Nephron (organoid): ENCODE measurements at regions not wholly inside any gene's neighbourhood (a gene's known extent, or its start where the extent isn't known, plus 50 kb on each side); places are given as distances from the start of the nearest gene placed in this dataset.

Experiments
- H3K27ac Mint-ChIP-seq, 3 experiments: 2 replicates each; pipeline ENCODE4 v1.8.0; 2020; ENCODE audit warnings: mixed read lengths in 3 of 3, mild to moderate bottlenecking in 2 of 3, moderate library complexity in 1 of 3
- H3K27me3 Mint-ChIP-seq: 2 replicates; pipeline ENCODE4 v1.8.0; 2021; ENCODE audit warnings: low read depth, mild to moderate bottlenecking, moderate library complexity, mixed read lengths
- H3K36me3 Mint-ChIP-seq: 2 replicates; pipeline ENCODE4 v1.8.0; 2020; ENCODE audit warnings: low read depth, mixed read lengths
- H3K4me1 Mint-ChIP-seq: 2 replicates; pipeline ENCODE4 v1.8.0; 2020; ENCODE audit warnings: mixed read lengths
- H3K4me3 Mint-ChIP-seq, 3 experiments: 2 replicates each; pipeline ENCODE4 v1.8.0; 2020; ENCODE audit warnings: mild to moderate bottlenecking in 3 of 3, mixed read lengths in 3 of 3, moderate library complexity in 2 of 3
- H3K9me3 Mint-ChIP-seq: 2 replicates; pipeline ENCODE4 v1.8.0; 2020; ENCODE audit warnings: mixed read lengths
- CTCF ChIP-seq, 3 experiments: fragments of 200-600 bp; sonication (generic); IDR thresholded peaks; one replicate each; pipeline ENCODE4 v1.5.0; 2021; ENCODE audit warnings: antibody characterized with exemption in 3 of 3; ENCODE audit not compliant: unreplicated experiment in 3 of 3

- no peaks in the 10 kb centered on the region for H3K9me3 Mint-ChIP-seq
- no peaks in the 10 kb centered on the region for H3K36me3 Mint-ChIP-seq
- peaks cover 25% of the 10 kb centered on the region for H3K27me3 Mint-ChIP-seq
- H3K27ac Mint-ChIP-seq: no peak overlapping the region
- no peaks in the 10 kb centered on the region for H3K4me1 Mint-ChIP-seq
- no peak for TF ChIP-seq CTCF (IDR thresholded peaks at IDR 0.05; ENCODE audit: unreplicated experiment in 3 of 3)
- no peak overlapping the region for H3K4me3 Mint-ChIP-seq
Measured at GRCh38 chr16:77488652-77489051, 53.8 kb upstream of the ADAMTS18 start.

GRCh38 chr16:77491091-77491490 is 56.3 kb upstream of the ADAMTS18 start:
- TF ChIP-seq CTCF (IDR thresholded peaks at IDR 0.05; ENCODE audit: unreplicated experiment in 3 of 3): no peak
- H3K9me3 Mint-ChIP-seq: no peaks in the 10 kb centered on the region
- H3K27ac Mint-ChIP-seq: no peak overlapping the region
- no peak overlapping the region for H3K4me3 Mint-ChIP-seq
- H3K4me1 Mint-ChIP-seq: no peaks in the 10 kb centered on the region
- H3K36me3 Mint-ChIP-seq: no peaks in the 10 kb centered on the region
- H3K27me3 Mint-ChIP-seq: peaks cover 25% of the 10 kb centered on the region

- Mint-ChIP-seq H3K4me3 (no peak overlapping the region), H3K27ac (no peak overlapping the region), H3K9me3 (no peaks in the 10 kb centered on the region), H3K27me3 (peaks cover 33% of the 10 kb centered on the region), H3K36me3 (no peaks in the 10 kb centered on the region), H3K4me1 (peaks cover 33% of the 10 kb centered on the region)
- no peak for TF ChIP-seq CTCF (IDR thresholded peaks at IDR 0.05; ENCODE audit: unreplicated experiment in 3 of 3)
Measured at GRCh38 chr16:77496934-77497333, 62.1 kb upstream of the ADAMTS18 start.

GRCh38 chr16:77499373-77500285 is 64.8 kb upstream of the ADAMTS18 start:
- Mint-ChIP-seq H3K4me3 (peak overlapping the region in 1 of 3 experiments; percentile 14), H3K36me3 (no peaks in the 10 kb centered on the region), H3K9me3 (no peaks in the 10 kb centered on the region), H3K27me3 (peaks cover 23% of the 10 kb centered on the region), H3K27ac (peak overlapping the region; percentile 61 to 82 (median 70)), H3K4me1 (peaks cover 47% of the 10 kb centered on the region)
- TF ChIP-seq CTCF (IDR thresholded peaks at IDR 0.05; ENCODE audit: unreplicated experiment in 3 of 3): no peak

- Mint-ChIP-seq H3K4me1 (peaks cover 49% of the 10 kb centered on the region), H3K4me3 (no peak overlapping the region), H3K36me3 (no peaks in the 10 kb centered on the region), H3K9me3 (no peaks in the 10 kb centered on the region), H3K27ac (peak overlapping the region; percentile 61 to 82 (median 70)), H3K27me3 (peaks cover 23% of the 10 kb centered on the region)
- no peak for TF ChIP-seq CTCF (IDR thresholded peaks at IDR 0.05; ENCODE audit: unreplicated experiment in 3 of 3)
Measured at GRCh38 chr16:77500286-77500598, 65.4 kb upstream of the ADAMTS18 start.
